HEK293 (cell line): ENCODE measurements at regions not wholly inside any gene's neighbourhood (a gene's known extent, or its start where the extent isn't known, plus 50 kb on each side); places are given as distances from the start of the nearest gene placed in this dataset.

ENCODE experiments used
- BCL6B ChIP-seq: fragments of 450-650 bp; formaldehyde crosslinking; IDR thresholded peaks from 2 replicates; pipeline ENCODE4 v1.5.1; 2017; ENCODE audit warnings: missing biosample characterization, missing genetic modification characterization
- CTCF ChIP-seq: fragments of 450-650 bp; formaldehyde crosslinking; IDR thresholded peaks from 2 replicates; pipeline ENCODE4 v1.5.1; 2016; ENCODE audit warnings: missing biosample characterization, missing genetic modification characterization
- TCF7L2 ChIP-seq: IDR thresholded peaks from 2 replicates; pipeline ENCODE4 v1.6.1; 2011; ENCODE audit warnings: low read depth, mild to moderate bottlenecking, inconsistent platforms, low read length, moderate library complexity, borderline replicate concordance
- TRIM28 ChIP-seq: IDR thresholded peaks from 2 replicates; pipeline ENCODE4 v1.6.1; 2011; ENCODE audit warnings: low read length, control low read depth, borderline replicate concordance
- ZNF148 ChIP-seq: fragments of 450-650 bp; formaldehyde crosslinking; IDR thresholded peaks from 2 replicates; pipeline ENCODE4 v1.5.0; 2017; ENCODE audit warnings: missing biosample characterization, missing genetic modification characterization, borderline replicate concordance
- ZNF239 ChIP-seq: fragments of 450-650 bp; formaldehyde crosslinking; IDR thresholded peaks from 2 replicates; pipeline ENCODE4 v1.5.1; 2016; ENCODE audit warnings: missing biosample characterization, missing genetic modification characterization
- ZNF274 ChIP-seq, 2 experiments: fragments of 200-500 bp in 1 of 2; fragments of 450-650 bp in 1 of 2; sonication (Bioruptor generic) in 1 of 2; formaldehyde crosslinking in 1 of 2; IDR thresholded peaks; 2 replicates each; pipeline versions ENCODE4 v1.5.1 to v1.6.1; 2014 to 2016; ENCODE audit warnings: borderline replicate concordance in 1 of 2, inconsistent platforms in 1 of 2, low read length in 1 of 2, missing biosample characterization in 1 of 2, missing genetic modification characterization in 1 of 2
- ZNF561 ChIP-seq: fragments of 450-650 bp; IDR thresholded peaks from 2 replicates; pipeline ENCODE4 v1.5.1; 2018; ENCODE audit warnings: missing biosample characterization, missing genetic modification characterization, borderline replicate concordance
- ZNF76 ChIP-seq: fragments of 450-650 bp; formaldehyde crosslinking; IDR thresholded peaks from 2 replicates; pipeline ENCODE4; 2016; ENCODE audit warnings: low read depth, missing biosample characterization, missing genetic modification characterization, borderline replicate concordance
- ZNF791 ChIP-seq: fragments of 450-650 bp; formaldehyde crosslinking; IDR thresholded peaks from 2 replicates; pipeline ENCODE4 v1.5.1; 2016; ENCODE audit warnings: missing biosample characterization, missing genetic modification characterization

GRCh38 chrX:10926891-10927290 is 184.2 kb upstream of the HCCS start:
- TF ChIP-seq ZNF76 (tag by site-specific recombination) (no peak), TRIM28 (no peak), ZNF239 (no peak), ZNF791 (tag by site-specific recombination) (no peak), ZNF148 (tag by site-specific recombination) (no peak), TCF7L2 (no peak), ZNF561 (no peak), BCL6B (tag by site-specific recombination) (no peak), CTCF (tag by site-specific recombination) (no peak), ZNF274 (IDR thresholded peaks at IDR 0.05; ENCODE audit: low read length) (no peak), ZNF274 (tag by site-specific recombination; IDR thresholded peaks at IDR 0.05; ENCODE audit: borderline replicate concordance) (no peak)
